GM18520 (cell line): ENCODE measurements at regions not wholly inside any gene's neighbourhood (a gene's known extent, or its start where the extent isn't known, plus 50 kb on each side); places are given as distances from the start of the nearest gene placed in this dataset.
"Not testable (repeated sequence)": the region's sequence is repeated elsewhere in the genome, so short reads cannot be mapped to it uniquely, and the experiment has no call there.

Experiments
- ATAC-seq: cut with Tn5 transposase; IDR thresholded peaks from one replicate; pipeline ENCODE4 v1.9.1; 2021; ENCODE audit not compliant: unreplicated experiment

GRCh38 chr4:129254126-129254525, 158.2 kb downstream of the C4orf33 start:
- ATAC-seq, result no peak

- no peak for ATAC-seq
These were observed 158.6 kb downstream of the C4orf33 start for GRCh38 chr4:129254526-129254925.

GRCh38 chr4:129261584-129261983, 165.6 kb downstream of the C4orf33 start:
- no peak for ATAC-seq

GRCh38 chr4:129264008-129264657, 168.2 kb downstream of the C4orf33 start:
- peak; percentile 94 for ATAC-seq

GRCh38 chr4:129278868-129279267, 182.9 kb downstream of the C4orf33 start:
- ATAC-seq, result no peak

GRCh38 chr4:129282293-129282692, 186.3 kb downstream of the C4orf33 start:
- ATAC-seq, result no peak

- ATAC-seq, result not testable (repeated sequence)
These were observed 196.2 kb downstream of the C4orf33 start for GRCh38 chr4:129292194-129292593.

GRCh38 chr4:129314781-129315180, 218.8 kb downstream of the C4orf33 start:
- ATAC-seq, result no peak

GRCh38 chr4:129322920-129323319, 227.0 kb downstream of the C4orf33 start:
- ATAC-seq, result no peak

- no peak for ATAC-seq
These were observed 227.7 kb downstream of the C4orf33 start for GRCh38 chr4:129323658-129324057.

- ATAC-seq, result no peak
These were observed 230.9 kb downstream of the C4orf33 start for GRCh38 chr4:129326571-129327460.

- no peak for ATAC-seq
These were observed 231.7 kb downstream of the C4orf33 start for GRCh38 chr4:129327637-129328036.

GRCh38 chr4:129328162-129328561, 232.2 kb downstream of the C4orf33 start:
- ATAC-seq, result no peak

- ATAC-seq, result no peak
These were observed 238.2 kb downstream of the C4orf33 start for GRCh38 chr4:129334136-129334535.

GRCh38 chr4:129335276-129335675, 239.3 kb downstream of the C4orf33 start:
- ATAC-seq, result no peak

GRCh38 chr4:129335818-129336217, 239.9 kb downstream of the C4orf33 start:
- no peak for ATAC-seq

- no peak for ATAC-seq
These were observed 240.7 kb downstream of the C4orf33 start for GRCh38 chr4:129336457-129337227.

GRCh38 chr4:129337228-129337620, 241.3 kb downstream of the C4orf33 start:
- ATAC-seq, result no peak

- ATAC-seq, result no peak
These were observed 247.0 kb downstream of the C4orf33 start for GRCh38 chr4:129342819-129343408.

GRCh38 chr4:129344058-129344457, 248.1 kb downstream of the C4orf33 start:
- ATAC-seq, result no peak

GRCh38 chr4:129345609-129346008, 249.7 kb downstream of the C4orf33 start:
- no peak for ATAC-seq
